D721Med (cell line): ENCODE measurements at regions not wholly inside any gene's neighbourhood (a gene's known extent, or its start where the extent isn't known, plus 50 kb on each side); places are given as distances from the start of the nearest gene placed in this dataset.

Experiments used
- DNase-seq: peaks from one replicate; pipeline ENCODE4 v3.0.0; 2011; ENCODE audit warnings: low spot score; ENCODE audit not compliant: insufficient read length
- FAIRE-seq: peaks from 2 replicates; lab custom pipeline; 2011; peaks lifted over from hg19 to GRCh38; lab: Jason Lieb, UNC
- CTCF ChIP-seq: IDR thresholded peaks from 2 replicates; pipeline ENCODE4 v1.5.1; 2012; ENCODE audit warnings: mild to moderate bottlenecking, control low read depth; ENCODE audit not compliant: insufficient read depth; ENCODE audit errors: missing control alignments

GRCh38 chr3:144244662-144245061 is 273.0 kb downstream of the DIPK2A start:
- no peak for DNase-seq
- no peak for TF ChIP-seq CTCF
- no peak for FAIRE-seq

DNA sequence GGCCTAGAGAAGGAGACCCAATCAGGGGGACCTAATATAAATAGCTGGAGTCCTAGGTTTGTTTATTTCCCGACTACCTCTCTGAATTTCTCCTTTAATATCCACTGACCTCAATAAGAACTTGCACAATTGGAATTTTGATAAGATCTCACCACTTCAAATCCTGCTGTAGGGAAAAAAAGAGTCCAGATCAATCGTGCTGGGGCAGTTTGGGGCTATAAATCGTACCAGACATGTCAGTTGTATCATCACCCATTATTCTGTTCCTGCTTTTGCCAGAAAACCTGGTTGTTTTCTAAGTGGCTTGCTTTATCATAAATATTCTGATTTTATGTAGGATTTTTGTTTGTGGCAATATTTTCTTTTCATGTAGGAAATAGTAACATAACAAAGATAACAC is 281.3 kb downstream of the DIPK2A start:
- no peak for FAIRE-seq
- TF ChIP-seq CTCF = no peak

GRCh38 chr3:144257381-144257780 is 285.8 kb downstream of the DIPK2A start:
- FAIRE-seq (no peak), DNase-seq (no peak)
- TF ChIP-seq CTCF = no peak

More for the DNA sequence above, 281.3 kb downstream of the DIPK2A start:
- no peak for DNase-seq

- FAIRE-seq (no peak), DNase-seq (no peak)
- no peak for TF ChIP-seq CTCF
Measured at GRCh38 chr3:144259267-144259666, 287.6 kb downstream of the DIPK2A start.

DNA sequence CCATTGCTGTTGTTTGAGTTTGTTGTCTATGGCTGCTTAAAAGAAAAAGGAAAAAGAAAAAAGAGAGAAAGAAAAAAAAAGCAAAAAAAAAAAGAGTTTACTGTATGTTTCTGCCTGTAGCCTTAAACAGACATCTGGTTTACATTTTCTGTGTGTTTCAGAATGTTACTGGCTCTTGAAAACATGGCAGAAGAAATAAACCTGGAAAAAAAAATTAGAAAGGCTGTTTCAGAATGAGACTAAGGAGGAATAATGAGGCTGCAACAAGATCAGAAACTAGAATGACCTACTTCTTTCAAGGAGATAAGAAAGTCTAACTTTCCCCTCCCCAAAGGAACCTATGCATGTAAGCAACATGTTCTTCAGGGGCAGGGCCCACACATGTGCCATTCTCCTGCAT is 292.1 kb downstream of the DIPK2A start:
- DNase-seq = no peak
- no peak for TF ChIP-seq CTCF
- FAIRE-seq = no peak

DNA sequence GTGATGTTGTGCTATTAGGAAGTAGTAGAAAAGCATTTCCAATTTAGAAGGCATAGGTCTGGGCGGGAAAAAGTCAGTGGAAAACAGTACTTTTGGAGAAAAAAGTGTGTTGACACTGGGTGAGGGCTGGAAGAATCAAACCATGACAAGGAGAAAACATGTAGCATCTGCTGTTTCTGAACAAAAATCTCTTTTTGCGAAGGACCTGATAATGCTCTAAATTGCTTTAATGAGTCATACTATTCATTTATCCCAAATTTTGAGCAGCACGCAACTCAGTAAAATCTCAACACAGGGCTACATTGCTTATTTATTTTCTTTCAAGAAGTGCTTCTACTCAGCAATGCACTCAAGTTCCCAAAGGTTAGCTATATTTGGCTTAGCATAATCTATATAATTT is 292.7 kb downstream of the DIPK2A start:
- TF ChIP-seq CTCF = no peak
- FAIRE-seq = no peak

DNA sequence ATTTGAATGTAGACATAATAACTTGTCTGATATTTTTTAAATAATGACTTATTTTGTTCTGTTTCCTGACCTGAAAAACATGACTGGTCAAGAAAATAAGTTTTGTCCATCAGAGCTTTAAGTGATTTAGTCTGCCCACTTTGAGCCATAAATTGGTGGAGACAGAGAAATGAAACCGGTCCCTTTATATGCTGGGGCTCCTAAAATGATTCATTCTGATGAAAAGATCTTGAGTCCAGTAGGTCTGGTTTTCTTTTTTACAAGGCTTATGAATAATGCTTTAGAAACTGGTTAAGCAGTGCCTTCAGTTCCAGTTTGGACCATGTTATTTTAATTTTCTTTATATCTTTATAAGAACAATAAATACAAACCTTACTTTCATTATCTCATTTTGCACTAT is 293.2 kb downstream of the DIPK2A start:
- DNase-seq = no peak
- no peak for TF ChIP-seq CTCF
- FAIRE-seq = no peak

More for the DNA sequence above, 292.7 kb downstream of the DIPK2A start:
- DNase-seq = no peak
